ENCODE measurements at regions not wholly inside any gene's neighbourhood (a gene's known extent, or its start where the extent isn't known, plus 50 kb on each side); places are given as distances from the start of the nearest gene placed in this dataset.

GRCh38 chr11:47907499-47907898 lies 59.3 kb upstream of the NUP160 start:
- POLR2A ChIA-PET: no interaction called here
- no peak for DNase-seq
- Histone ChIP-seq H3K79me2 (ENCODE audit: insufficient read depth) (no peaks in the 10 kb centered on the region), H3K4me3 (ENCODE audit: low read depth in 2 of 2, low read length in 1 of 2) (no peak overlapping the region), H3K9me3 (no peaks in the 10 kb centered on the region), H3K4me1 (ENCODE audit: control insufficient read depth in 1 of 2, insufficient read depth in 2 of 2, low read depth in 1 of 2, low read length in 1 of 2) (peaks cover 0 to 2% of the 10 kb centered on the region in 2 experiments; a peak in 1 of 4 replicates), H3K9ac (no peak overlapping the region), H2AFZ (ENCODE audit: low read depth) (no peak overlapping the region), H3K4me2 (no peak overlapping the region), H3K9me2 (no peaks in the 10 kb centered on the region), H3F3A (replicated peaks; ENCODE audit: insufficient read depth) (no peaks in the 10 kb centered on the region), H3K27me3 (ENCODE audit: insufficient read depth) (no peaks in the 10 kb centered on the region), H3K36me3 (replicated peaks in 1 of 2; ENCODE audit: control insufficient read depth in 1 of 2, insufficient read depth in 2 of 2, low read length in 1 of 2) (no peaks in the 10 kb centered on the region), H3K27ac (ENCODE audit: low read depth in 2 of 2, low read length in 1 of 2) (no peak overlapping the region), H4K20me1 (ENCODE audit: insufficient read depth) (no peaks in the 10 kb centered on the region)
- WGBS (ENCODE audit: low lambda C conversion rate): 82% methylated on average over 5 of the region's 5 CpGs
- CTCF ChIA-PET: interaction anchor here (0.8 kb wide), 1 partner anchor 27 kb away, joined by 5 read pairs; no protein-coding TSS in a partner anchor
- TF ChIP-seq FOSL2 (IDR thresholded peaks at IDR 0.05; ENCODE audit: borderline replicate concordance, low read depth) (no peak), FOXJ3 (CRISPR knock-in tag; IDR thresholded peaks at IDR 0.05) (no peak), PBX3 (IDR thresholded peaks at IDR 0.05) (no peak), IRF3 (IDR thresholded peaks at IDR 0.05; ENCODE audit: low read depth, low read length) (no peak), TEAD4 (IDR thresholded peaks at IDR 0.05; ENCODE audit: borderline replicate concordance, insufficient read depth) (no peak), CHD2 (IDR thresholded peaks at IDR 0.05; ENCODE audit: low read length, partially characterized antibody) (no peak), REST (IDR thresholded peaks at IDR 0.05; ENCODE audit: low read depth, low read length) (no peak), RCOR1 (IDR thresholded peaks at IDR 0.05; ENCODE audit: low read length) (no peak), MAX (IDR thresholded peaks at IDR 0.05; ENCODE audit: low read depth) (no peak), MXI1 (IDR thresholded peaks at IDR 0.05; ENCODE audit: low read depth, low read length) (no peak), ZBTB33 (IDR thresholded peaks at IDR 0.05; ENCODE audit: borderline replicate concordance, low read depth) (no peak), RXRA (IDR thresholded peaks at IDR 0.05; ENCODE audit: borderline replicate concordance, low read depth) (no peak), JUND (IDR thresholded peaks at IDR 0.05) (no peak)
